HT-29 (cell line): ENCODE measurements at regions not wholly inside any gene's neighbourhood (a gene's known extent, or its start where the extent isn't known, plus 50 kb on each side); places are given as distances from the start of the nearest gene placed in this dataset.
"Not testable (repeated sequence)": the region's sequence is repeated elsewhere in the genome, so short reads cannot be mapped to it uniquely, and the experiment has no call there.

Experiments
- DNase-seq: peaks from one replicate; pipeline ENCODE4 v3.0.0-alpha.2; 2015; ENCODE audit warnings: low spot score

DNA sequence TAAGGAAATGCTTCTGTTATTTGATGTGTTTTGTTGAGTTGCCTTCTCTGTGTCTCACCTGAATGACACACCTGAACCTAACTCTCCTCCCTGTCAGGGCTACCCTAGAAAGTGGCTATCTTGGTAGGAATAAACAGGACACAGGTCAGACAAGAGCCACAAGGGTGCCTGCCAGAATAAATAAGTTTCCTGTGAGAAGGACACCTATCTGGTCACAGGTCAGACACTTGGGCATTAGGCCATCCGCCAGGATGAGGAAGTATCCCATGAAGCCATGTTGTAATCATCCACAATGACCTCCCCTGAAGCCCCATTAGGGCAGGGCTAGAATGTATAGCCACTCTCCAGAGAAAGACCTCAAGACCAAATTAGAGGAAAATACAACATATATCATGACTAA, 318.8 kb downstream of the ZNF674 start:
- no peak for DNase-seq

DNA sequence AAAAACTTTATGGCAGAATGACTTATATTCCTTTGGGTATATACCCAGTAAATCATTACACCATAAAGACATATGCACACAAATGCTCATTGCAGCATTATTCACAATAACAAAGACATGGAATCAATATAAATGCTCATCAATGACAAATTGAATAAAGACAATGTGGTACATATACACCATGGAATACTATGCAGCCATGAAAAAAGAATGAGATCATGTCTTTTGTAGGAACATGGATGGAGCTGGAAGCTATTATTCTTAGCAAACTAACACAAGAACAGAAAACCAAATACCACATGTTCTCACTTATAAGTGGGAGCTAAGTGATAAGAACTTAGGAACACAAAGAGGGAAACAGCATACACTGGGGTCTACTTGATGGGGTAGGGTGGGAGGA, 321.7 kb downstream of the ZNF674 start:
- DNase-seq = not testable (repeated sequence)

DNA sequence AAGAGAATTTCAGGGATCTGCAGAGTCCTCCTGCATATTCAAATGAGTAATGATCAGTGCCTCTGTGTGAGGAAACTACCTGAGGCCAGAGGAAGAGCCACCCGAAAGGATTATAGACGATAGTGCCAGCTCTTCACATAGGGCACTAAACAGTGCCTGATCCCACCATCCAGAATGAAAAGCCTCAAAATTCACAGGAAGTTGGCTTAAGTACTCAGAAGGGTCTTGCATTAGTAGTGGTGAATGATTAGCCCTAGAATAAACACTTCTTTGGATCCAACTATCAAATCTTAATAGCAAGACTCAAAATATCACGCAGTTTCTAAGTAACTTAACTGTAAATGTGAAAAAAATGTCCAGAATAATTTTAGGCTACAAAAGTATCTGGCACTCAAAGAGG, 324.4 kb downstream of the ZNF674 start:
- no peak for DNase-seq

DNA sequence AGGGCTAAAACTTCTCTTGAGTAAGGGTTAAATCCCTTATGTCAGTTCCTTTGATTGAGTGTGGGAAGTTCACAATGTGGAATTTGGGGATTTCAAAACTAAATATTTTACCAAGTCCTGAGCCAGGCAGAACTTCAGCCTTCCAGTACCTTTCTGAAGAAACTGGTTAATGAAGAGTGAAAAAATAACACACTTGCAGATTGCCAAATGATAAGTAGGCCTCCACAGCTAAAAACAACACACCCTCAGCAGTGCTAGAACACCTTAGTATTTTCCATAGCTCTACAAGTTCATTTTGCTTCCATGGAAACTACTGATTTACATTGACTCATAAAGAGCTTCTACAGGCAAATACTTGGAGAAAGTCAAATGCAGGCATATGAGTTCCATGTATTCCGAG, 326.8 kb downstream of the ZNF674 start:
- no peak for DNase-seq

DNA sequence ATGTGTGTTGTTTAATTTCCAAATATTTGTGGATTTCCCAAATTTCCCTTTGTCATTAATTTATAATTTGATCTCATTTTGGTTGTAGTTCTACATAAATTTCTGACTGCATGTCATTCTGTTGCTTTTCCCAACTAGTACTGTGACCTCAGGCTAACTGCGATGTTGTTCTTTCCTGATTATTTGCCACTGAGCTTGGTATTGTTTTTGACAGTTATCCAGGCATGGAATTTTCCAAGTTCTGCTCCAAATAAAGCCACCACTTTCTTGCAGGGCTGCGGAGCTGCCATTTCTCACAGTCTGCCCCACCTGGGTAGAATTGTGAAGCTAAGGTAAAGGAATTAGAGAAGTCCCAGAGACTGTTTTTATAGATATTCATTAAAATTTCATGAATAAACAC, 328.8 kb downstream of the ZNF674 start:
- no peak for DNase-seq

DNA sequence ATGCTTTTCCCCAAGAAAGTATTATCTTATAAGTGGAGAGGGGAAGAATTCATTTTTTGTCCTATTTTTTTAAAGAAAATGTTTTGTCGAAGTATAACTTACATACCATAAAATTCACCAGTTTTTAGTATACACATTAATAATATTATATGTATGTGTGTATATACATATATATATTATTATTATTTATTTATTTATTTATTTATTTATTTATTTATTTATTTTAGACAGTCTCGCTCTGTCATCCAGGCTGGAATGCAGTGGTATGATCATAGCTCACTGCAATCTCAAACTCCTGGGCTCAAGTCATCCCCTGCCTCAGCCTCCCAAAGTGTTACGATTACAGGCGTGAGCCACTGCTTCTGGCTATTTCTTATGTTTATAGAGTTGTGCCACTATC, 334.1 kb downstream of the ZNF674 start:
- DNase-seq = no peak

DNA sequence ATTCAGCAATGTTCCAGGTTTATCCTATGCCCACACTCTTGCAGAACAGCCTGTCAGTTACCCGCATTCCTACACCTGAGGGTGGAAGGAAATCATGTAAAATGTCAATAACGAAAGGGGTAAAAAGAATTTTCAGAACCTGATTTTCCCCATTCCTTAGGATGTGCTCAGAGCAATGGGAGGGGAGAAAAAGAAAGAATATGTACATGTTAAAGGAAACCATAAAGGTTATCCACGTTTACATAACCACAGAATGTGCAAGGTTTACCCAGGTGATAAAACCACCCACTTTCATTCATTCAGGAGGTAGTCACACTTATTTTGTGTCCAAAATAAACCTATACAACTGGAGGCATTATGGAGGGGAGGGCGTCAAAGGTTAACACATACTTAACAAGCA, 335.5 kb downstream of the ZNF674 start:
- peak; percentile 94 for DNase-seq

DNA sequence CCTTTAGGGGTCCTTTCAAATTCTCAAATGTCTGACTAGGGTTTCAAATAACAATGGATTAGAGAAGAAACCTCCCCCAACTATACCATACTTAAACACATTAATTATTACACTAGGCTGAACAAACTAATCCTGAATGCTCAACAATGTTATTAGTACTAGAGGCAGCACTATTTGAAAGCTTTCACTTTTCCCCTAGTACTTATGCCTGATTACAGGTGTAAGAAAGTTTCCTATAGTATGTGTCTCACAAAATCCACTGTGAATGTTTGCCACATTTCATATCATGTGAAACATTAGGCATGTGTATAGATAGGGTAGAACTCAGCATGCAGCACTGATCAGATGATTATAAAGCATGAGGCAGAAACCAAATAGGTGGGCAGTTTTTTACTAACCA, 336.2 kb downstream of the ZNF674 start:
- peak; percentile 64 for DNase-seq

DNA sequence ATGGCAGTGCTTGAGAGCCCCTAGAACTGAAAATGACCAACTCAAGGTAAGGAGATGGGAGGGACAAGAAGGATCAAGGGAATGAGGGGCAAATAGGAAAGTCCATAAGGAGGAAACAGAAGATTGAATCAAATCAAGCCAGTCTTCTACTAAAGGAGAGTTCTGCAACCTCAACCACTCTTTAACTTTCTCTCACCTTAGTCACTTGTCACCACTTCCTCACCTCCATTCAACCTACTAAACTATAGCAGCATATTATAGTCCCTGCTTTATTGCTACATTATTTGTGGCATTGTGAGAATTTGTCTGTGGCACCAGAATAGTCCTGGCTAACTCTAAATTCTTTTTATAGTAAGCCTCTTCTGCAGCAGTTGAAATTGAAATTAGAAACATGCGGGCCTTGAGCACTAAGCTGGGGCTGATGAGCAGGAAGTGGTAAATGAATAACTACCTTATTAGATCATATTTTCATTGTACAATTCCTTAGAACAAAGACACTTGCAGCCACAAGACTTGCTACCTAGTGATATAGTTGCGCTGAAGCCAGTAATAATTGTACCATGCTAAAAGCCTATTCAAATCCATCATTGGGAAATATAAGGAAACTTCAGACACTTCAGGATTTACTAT, 336.9 kb downstream of the ZNF674 start:
- peak; percentile 73 for DNase-seq

DNA sequence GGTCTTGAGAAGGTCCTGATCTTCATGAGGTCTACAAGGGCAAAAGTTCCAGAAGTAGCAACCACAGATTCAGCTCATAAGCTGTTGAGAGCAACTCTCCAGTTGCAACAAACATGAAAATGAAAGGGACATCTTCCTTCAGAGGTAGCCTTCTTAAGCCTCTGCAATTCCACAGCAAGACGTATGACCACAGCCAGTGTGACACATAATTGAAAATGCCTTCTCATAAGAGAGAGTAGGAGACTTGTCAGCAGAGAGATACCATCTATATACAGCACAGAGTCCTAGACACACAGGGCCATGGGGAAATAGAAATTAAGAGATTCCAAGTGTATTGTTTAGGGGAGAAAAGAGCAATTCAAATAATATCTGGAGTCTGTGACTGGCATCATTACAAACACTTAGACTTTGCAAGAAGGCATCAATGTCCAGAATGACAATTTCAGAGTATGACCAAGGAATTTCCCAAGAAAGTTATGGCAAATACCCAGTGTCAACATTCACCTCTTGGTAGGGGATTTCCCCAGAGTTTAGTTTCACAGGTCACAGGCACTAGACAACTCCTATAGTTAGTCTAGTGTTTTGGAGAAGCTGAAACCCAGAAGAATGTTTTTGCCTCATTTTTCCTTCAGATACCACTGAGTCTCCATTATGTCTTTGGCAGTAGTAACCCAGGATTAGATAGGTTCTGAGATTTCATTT, 340.3 kb downstream of the ZNF674 start:
- DNase-seq = peak; percentile 28

DNA sequence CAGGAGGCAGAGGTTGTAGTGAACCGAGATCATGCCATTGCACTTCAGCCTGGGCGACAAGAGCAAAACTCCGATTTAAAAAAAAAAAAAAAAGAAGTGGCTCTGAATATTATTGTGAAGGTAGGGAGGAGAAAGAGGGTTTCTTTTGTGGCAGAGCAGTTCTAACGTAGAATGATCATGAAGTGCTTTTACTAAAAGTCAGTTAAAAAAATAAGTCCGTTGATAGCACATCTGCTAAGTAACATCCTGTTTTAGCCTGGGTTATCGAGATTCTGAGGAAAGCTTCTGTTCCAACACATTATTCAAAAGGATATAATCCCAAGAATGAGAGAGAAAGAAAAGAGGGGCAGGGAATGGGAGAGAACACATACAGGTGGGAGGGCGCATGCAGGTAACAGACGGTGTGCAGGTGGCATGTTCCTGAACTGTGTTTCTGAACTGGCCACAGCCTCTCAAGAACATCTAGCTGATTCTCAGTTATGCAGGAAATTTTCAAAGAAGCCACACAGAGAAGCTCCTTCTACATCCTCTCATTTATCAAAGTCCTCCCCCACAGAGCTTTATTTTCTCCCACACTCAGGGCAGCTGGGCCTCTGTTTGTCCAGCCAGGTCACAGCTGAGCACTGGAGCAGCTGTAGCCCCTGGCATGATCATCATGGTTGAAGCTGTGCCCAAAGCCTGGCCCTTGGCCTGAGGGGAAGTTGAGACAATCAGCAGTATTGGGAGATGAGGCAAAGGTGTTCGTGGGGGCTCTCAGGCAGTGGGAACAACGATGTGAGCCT, 342.3 kb downstream of the ZNF674 start:
- DNase-seq = no peak

DNA sequence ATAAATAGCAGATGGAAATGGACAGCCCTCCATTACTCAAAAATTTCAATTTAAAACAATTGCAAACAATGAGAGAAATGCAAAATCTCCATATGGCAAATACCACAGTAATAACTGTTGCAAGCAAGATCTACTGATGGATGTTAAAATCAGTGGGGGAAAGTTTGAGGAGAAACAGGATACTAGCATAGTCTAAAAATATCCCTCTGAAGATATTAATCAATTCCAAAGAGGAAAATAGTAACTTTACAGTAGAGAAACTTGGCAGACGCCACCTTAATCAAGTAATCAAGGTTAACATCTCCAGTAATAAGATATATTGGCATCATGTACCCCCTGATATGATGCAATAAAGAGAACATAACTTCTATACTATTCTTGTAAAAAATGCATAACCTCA, 344.8 kb downstream of the ZNF674 start:
- no peak for DNase-seq

DNA sequence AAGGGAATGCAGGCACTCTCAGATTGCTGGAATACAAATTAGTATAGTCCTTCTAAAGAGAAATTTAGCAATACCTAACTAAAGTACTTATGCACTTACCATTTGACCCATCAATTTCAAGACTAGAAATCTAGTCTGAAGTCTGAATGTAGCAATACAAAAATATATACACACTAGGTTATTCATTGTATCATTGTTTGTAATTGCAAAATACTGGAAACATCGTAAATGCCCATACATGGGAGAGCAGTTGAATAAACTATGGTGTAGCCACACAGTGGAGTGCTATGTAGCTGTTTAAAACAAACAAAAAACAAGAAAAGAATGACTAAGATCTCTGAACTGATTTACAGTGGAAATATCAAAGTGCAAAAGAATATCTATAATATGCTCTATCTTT, 346.4 kb downstream of the ZNF674 start:
- peak; percentile 60 for DNase-seq

DNA sequence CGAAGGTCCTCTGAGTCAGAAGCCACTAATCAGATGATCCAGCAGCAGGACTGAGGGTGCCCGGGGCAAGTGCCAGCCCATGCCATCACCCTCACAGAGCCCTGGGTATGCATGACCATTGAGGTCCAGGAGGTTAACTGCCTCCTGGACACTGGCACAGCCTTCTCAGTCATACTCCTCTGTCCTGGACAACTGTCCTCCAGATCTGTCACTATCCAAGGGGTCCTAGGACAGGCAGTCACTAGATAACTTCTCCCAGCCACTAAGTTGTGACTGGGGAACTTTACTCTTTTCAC, 358.5 kb downstream of the ZNF674 start:
- not testable (repeated sequence) for DNase-seq

DNA sequence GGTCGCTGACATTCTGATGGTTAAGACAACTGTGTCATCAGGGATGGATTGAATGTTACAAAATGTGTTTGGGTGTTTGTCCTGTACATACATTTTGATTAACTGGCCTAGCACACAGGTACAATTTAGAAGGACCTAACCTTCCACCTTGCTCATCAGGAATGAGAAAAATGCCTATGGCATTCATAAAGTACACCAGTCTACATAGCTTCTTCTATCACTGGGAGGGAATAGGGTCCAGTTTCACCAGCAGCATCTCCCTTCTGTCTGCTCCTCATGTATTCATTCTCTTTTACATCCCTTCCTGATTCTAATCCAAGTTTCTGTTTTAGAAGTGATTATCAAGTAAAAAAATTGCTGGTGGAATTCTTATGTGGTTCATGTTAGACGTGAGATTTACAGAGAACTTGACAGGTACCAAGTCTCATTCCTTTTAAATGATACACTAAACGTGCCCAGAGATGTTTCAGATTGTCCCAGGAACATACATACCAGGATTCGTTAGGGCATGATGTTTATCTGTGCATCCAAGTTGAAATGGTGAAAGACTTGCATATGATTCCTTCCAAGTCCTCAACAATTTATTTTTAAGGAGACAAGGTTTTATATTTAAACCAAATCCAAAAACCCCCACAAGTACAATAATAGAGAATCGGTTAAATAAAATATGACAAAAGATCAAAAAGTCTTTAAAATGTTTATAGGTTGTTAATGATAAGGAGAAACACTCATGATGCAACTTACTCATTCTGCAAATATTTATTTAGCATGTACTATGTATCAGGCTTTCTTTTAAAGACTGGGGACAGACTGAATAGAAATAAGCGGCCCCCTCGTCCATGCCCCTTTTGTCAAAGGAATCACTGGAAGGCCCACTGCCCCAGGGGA, 359.1 kb downstream of the ZNF674 start:
- peak; percentile 39 for DNase-seq

DNA sequence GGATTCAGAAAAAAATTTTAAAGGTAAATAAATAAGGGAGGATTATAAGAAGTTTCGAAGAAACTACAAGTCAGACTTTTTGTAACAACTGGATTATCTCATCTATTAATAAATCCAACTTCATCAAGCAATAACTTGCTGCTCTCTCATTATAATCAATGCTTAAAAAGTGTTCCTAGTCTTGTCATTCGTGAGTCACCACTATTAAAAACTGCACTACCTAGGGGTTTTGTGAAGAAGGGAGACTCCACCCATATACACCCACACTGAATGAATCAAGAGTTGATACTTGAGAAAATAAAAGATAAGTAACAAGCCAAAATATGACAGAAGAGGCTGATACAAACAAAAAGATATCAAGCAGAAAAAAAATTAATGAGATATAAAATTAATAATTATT, 360.5 kb downstream of the ZNF674 start:
- peak; percentile 32 for DNase-seq

DNA sequence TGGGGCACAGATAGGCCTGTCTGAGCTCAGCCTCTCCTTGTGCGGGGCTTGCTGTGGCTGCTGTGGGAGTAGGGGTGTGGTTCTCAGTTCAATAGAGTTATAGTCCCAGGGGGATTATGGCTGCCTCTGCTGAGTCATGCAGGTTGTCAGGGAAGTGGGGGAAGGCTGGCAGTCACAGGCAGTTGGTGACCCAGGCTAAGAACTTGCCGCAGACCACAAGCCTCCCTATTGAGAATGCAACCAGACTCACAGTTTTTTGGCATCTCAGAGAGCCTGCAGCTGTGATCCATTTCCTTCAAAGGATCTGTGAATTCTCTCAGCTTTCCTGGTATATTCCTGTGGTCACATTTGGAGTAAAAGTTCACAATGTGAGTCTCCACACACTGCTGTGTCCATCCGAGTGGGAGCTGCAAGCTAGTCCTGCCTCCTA, 364.9 kb downstream of the ZNF674 start:
- no peak for DNase-seq

DNA sequence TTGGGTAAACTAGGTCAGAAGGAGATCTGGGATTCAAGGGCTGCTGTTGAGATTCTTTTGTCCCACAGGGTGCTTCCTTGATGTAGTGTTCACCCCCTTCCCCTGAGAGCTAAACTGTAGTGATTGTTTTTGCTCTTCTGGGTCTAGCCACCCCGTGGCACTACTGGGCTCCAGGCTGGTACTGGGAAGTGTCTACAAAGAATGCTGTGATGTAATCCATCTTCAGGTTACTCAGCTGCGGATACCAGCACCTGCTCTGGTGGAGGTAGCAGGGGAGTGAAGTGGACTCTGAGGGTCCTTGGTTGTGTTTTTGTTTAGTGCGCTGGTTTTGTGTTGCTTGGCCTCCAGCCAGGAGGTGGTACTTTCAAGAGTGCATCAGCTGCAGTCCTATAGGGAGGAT, 365.5 kb downstream of the ZNF674 start:
- no peak for DNase-seq

DNA sequence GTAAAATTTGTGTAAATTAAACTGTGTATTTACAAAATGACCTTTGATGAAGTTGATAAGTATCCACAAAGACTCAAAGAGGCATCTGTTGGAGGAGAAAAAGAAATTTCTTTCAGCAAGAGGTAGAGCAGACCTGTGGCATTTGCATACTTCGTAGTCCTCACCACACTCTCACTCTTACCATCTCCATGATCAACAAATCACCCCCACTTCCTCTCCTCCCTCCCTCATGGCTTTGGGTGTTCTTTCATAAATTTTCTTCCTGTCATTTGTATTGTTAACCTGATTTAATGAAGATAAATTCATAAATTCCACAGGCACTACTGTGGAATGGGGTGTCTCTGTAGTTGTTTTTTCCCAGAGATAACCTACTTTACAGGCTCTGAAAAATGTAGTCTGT, 366.5 kb downstream of the ZNF674 start:
- no peak for DNase-seq

DNA sequence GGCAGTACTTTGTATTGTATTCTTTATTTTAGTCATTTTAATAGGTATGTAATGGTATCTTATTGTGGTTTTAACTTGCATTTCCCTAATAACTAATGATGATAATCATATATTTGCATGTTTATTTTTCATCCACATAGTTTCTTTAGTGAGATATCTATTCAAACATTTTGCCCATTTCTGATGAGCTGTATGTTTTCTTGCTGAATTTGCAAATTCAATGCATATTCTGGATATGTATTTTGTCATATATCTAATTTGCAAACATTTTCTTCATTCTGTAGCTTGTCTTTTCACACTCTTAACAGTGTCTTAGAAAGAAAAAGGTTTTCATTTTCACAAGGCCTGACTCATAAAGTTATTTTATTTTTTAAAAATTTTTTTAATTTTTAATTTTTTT, 372.1 kb downstream of the ZNF674 start:
- no peak for DNase-seq

DNA sequence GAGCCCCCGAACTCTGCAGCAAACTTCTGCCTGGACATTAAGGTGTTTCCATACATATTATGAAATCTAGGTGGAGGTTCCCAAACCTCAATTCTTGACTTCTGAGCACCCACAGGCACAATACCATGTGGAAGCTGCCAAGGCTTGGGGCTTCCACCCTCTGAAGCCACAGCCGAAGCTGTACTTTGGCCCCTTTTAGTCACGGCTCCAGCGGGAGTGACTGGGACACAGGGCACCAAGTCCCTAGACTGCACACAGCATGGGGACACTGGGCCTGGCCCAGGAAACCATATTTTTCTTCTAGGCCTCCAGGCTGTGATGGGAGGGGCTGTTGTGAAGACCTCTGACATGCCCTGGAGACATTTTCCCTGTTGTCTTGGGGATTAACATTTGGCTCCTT, 373.8 kb downstream of the ZNF674 start:
- DNase-seq = not testable (repeated sequence)

DNA sequence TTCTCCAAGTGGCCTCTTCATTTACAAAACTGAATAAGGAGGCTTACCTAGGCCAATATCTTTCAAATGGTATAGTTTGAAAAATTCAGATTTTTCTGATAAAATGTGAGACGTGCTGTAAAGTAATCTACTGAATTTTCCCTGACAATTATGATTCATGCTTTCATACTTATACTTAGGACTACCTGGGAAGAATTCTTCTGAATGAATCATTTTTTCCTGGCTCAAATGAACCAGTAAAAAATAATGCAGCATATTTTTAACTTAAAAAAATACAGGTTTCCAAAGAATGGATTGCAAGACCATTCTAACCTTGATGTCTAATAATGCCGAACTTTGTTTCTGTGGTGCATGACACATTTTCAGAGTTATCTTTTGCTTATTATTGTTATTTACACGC, 375.4 kb downstream of the ZNF674 start:
- no peak for DNase-seq
